Dermis blood vessel endothelial cell (primary cell): ENCODE measurements at regions not wholly inside any gene's neighbourhood (a gene's known extent, or its start where the extent isn't known, plus 50 kb on each side); places are given as distances from the start of the nearest gene placed in this dataset.
A peak's percentile ranks its signal among the peaks of the same experiment; 100 is the strongest.
"Not testable (repeated sequence)": the region's sequence is repeated elsewhere in the genome, so short reads cannot be mapped to it uniquely, and the experiment has no call there.

ENCODE experiments used
- DNase-seq: peaks from one replicate; pipeline ENCODE4 v3.0.0; 2010

- DNase-seq: no peak
Observed at GRCh38 chr6:166803471-166803870, 152.9 kb downstream of the RNASET2 start.

- DNase-seq: no peak
Observed at GRCh38 chr6:166802401-166802800, 153.9 kb downstream of the RNASET2 start.

- no peak for DNase-seq
Observed at GRCh38 chr6:166800137-166800536, 156.2 kb downstream of the RNASET2 start.

- no peak for DNase-seq
Observed at GRCh38 chr6:166798652-166799051, 157.7 kb downstream of the RNASET2 start.

- DNase-seq: no peak
Observed at GRCh38 chr6:166796610-166797009, 159.7 kb downstream of the RNASET2 start.

- DNase-seq: no peak
Observed at GRCh38 chr6:166795879-166796278, 160.5 kb downstream of the RNASET2 start.

- not testable (repeated sequence) for DNase-seq
Observed at GRCh38 chr6:166790808-166791207, 163.8 kb upstream of the RPS6KA2 start.

- DNase-seq: not testable (repeated sequence)
Observed at GRCh38 chr6:166788846-166789529, 161.9 kb upstream of the RPS6KA2 start.

GRCh38 chr6:166786704-166787293 is 159.7 kb upstream of the RPS6KA2 start:
- peak; percentile 80 for DNase-seq

GRCh38 chr6:166785131-166785530 is 158.1 kb upstream of the RPS6KA2 start:
- no peak for DNase-seq

GRCh38 chr6:166784691-166785090 is 157.6 kb upstream of the RPS6KA2 start:
- DNase-seq: no peak

- DNase-seq: no peak
Observed at GRCh38 chr6:166782520-166782919, 155.5 kb upstream of the RPS6KA2 start.

- no peak for DNase-seq
Observed at GRCh38 chr6:166781331-166781730, 154.3 kb upstream of the RPS6KA2 start.

- DNase-seq: no peak
Observed at GRCh38 chr6:166779963-166780683, 153.1 kb upstream of the RPS6KA2 start.

GRCh38 chr6:166779381-166779780 is 152.3 kb upstream of the RPS6KA2 start:
- no peak for DNase-seq

- DNase-seq: no peak
Observed at GRCh38 chr6:166778776-166779175, 151.7 kb upstream of the RPS6KA2 start.

GRCh38 chr6:166778046-166778445 is 151.0 kb upstream of the RPS6KA2 start:
- no peak for DNase-seq

GRCh38 chr6:166777096-166777630 is 150.1 kb upstream of the RPS6KA2 start:
- DNase-seq: no peak

GRCh38 chr6:166776571-166776970 is 149.5 kb upstream of the RPS6KA2 start:
- no peak for DNase-seq

- no peak for DNase-seq
Observed at GRCh38 chr6:166775923-166776220, 148.8 kb upstream of the RPS6KA2 start.

- DNase-seq: peak; percentile 89
Observed at GRCh38 chr6:166775180-166775922, 148.3 kb upstream of the RPS6KA2 start.

- DNase-seq: no peak
Observed at GRCh38 chr6:166774770-166775169, 147.7 kb upstream of the RPS6KA2 start.

- DNase-seq: no peak
Observed at GRCh38 chr6:166774292-166774691, 147.2 kb upstream of the RPS6KA2 start.
